Left lung (tissue), 4 donors: ENCODE measurements at regions not wholly inside any gene's neighbourhood (a gene's known extent, or its start where the extent isn't known, plus 50 kb on each side); places are given as distances from the start of the nearest gene placed in this dataset.

Experiments used
- ATAC-seq: fragments of 200-7000 bp; cut with Tn5 transposase; one replicate; pipeline ENCODE4 v1.9.1; 2020; ENCODE audit warnings: moderate library complexity
- DNase-seq, 4 donors: peaks; one replicate each; pipeline ENCODE4 v3.0.0-alpha.2; 2013 to 2020
- H3K27ac ChIP-seq, 2 donors: fragments of 200-600 bp; sonication (generic) in 1 of 2; one replicate each; pipeline versions ENCODE4 v1.5.0 to v1.8.0; 2020 to 2021
- H3K27me3 ChIP-seq, 2 donors: fragments of 200-600 bp; sonication (generic) in 1 of 2; one replicate each; pipeline versions ENCODE4 v1.5.0 to v1.8.0; 2020 to 2021
- H3K36me3 ChIP-seq, 2 donors: fragments of 200-600 bp; sonication (generic) in 1 of 2; one replicate each; pipeline versions ENCODE4 v1.5.0 to v1.8.0; 2020 to 2021
- H3K4me1 ChIP-seq, 2 donors: fragments of 200-600 bp; one replicate each; pipeline ENCODE4 v1.8.0; 2021
- H3K4me3 ChIP-seq, 2 donors: fragments of 200-600 bp; sonication (generic) in 1 of 2; one replicate each; pipeline versions ENCODE4 v1.5.0 to v1.8.0; 2020 to 2021; ENCODE audit warnings: mild to moderate bottlenecking in 1 of 2
- H3K9me3 ChIP-seq, 2 donors: fragments of 200-600 bp; sonication (generic) in 1 of 2; one replicate each; pipeline versions ENCODE4 v1.5.0 to v1.8.0; 2020 to 2021
- CTCF ChIP-seq, 2 donors: fragments of 200-600 bp; sonication (generic) in 1 of 2; IDR thresholded peaks; one replicate each; pipeline versions ENCODE4 v1.5.0 to v1.8.0; 2021; ENCODE audit warnings: antibody characterized with exemption in 2 of 2
- intact Hi-C, 2 donors: fragments of 100-400 bp; cut with DNase I; formaldehyde crosslinking; loops; one replicate each; pipeline versions ENCODE4 v1.11.2 to v1.14.2; 2022
- donor health status: DM: no; HTN: yes; CAD: no.
- donor health status: DM: no; HTN: no; CAD: no.

GRCh38 chr2:221857719-221858118 is 285.6 kb upstream of the EPHA4 start:
- H3K4me3 ChIP-seq: no peak overlapping the region
- no peak for ATAC-seq
- H3K36me3 ChIP-seq: no peaks in the 10 kb centered on the region
- H3K4me1 ChIP-seq: no peaks in the 10 kb centered on the region
- H3K27me3 ChIP-seq: no peaks in the 10 kb centered on the region
- H3K9me3 ChIP-seq: no peaks in the 10 kb centered on the region
- intact Hi-C loops: no loop called here
- DNase-seq: no peak
- no peak for TF ChIP-seq CTCF (IDR thresholded peaks at IDR 0.05)
- no peak overlapping the region for H3K27ac ChIP-seq

GRCh38 chr2:221853297-221853696 is 281.2 kb upstream of the EPHA4 start:
- no peak overlapping the region for H3K27ac ChIP-seq
- intact Hi-C loops: no loop called here
- no peak overlapping the region for H3K4me3 ChIP-seq
- no peaks in the 10 kb centered on the region for H3K27me3 ChIP-seq
- H3K36me3 ChIP-seq: no peaks in the 10 kb centered on the region
- peaks cover 0 to 2% of the 10 kb centered on the region in 2 donors for H3K9me3 ChIP-seq
- DNase-seq (no peak), ATAC-seq (no peak)
- H3K4me1 ChIP-seq: no peaks in the 10 kb centered on the region
- no peak for TF ChIP-seq CTCF (IDR thresholded peaks at IDR 0.05)

- TF ChIP-seq CTCF (IDR thresholded peaks at IDR 0.05): no peak
- intact Hi-C loops: no loop called here
- Histone ChIP-seq H3K9me3 (peaks cover 0 to 2% of the 10 kb centered on the region in 2 donors), H3K27ac (no peak overlapping the region), H3K36me3 (no peaks in the 10 kb centered on the region), H3K4me1 (no peaks in the 10 kb centered on the region), H3K27me3 (no peaks in the 10 kb centered on the region), H3K4me3 (no peak overlapping the region)
- ATAC-seq (no peak), DNase-seq (no peak)
Measured at GRCh38 chr2:221851531-221852045, 279.5 kb upstream of the EPHA4 start.

- H3K4me1 ChIP-seq: no peaks in the 10 kb centered on the region
- H3K27ac ChIP-seq: no peak overlapping the region
- H3K4me3 ChIP-seq: no peak overlapping the region
- H3K36me3 ChIP-seq: no peaks in the 10 kb centered on the region
- no peaks in the 10 kb centered on the region for H3K27me3 ChIP-seq
- peaks cover 0 to 2% of the 10 kb centered on the region in 2 donors for H3K9me3 ChIP-seq
- DNase-seq: no peak
- no peak for TF ChIP-seq CTCF (IDR thresholded peaks at IDR 0.05)
- intact Hi-C loops: no loop called here
- no peak for ATAC-seq
Measured at GRCh38 chr2:221850076-221850475, 278.0 kb upstream of the EPHA4 start.

DNA sequence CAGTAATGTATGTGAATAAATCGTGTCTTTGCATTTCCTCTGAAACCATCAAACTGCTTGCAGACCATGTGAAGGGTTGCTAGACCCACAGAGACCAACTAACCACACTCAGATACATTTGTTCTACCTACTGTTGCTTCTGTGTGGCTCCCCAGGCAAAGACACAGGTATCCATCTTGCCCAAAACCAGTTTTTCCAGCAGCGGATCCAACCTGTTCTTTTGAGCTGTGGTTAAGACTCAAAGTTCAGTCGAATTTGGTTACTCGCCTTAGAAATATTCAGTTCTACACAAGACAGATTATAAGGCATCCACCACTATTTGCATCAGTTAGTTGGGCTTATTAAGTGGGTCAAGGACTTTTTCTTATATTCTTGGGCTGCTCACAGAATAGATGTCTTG is 276.2 kb upstream of the EPHA4 start:
- no peak for DNase-seq
- H3K4me1 ChIP-seq: no peaks in the 10 kb centered on the region
- no peaks in the 10 kb centered on the region for H3K36me3 ChIP-seq
- peaks cover 0 to 2% of the 10 kb centered on the region in 2 donors for H3K9me3 ChIP-seq
- H3K27ac ChIP-seq: no peak overlapping the region
- intact Hi-C loops: no loop called here
- TF ChIP-seq CTCF (IDR thresholded peaks at IDR 0.05): no peak
- ATAC-seq: no peak
- H3K4me3 ChIP-seq: no peak overlapping the region
- H3K27me3 ChIP-seq: no peaks in the 10 kb centered on the region
